GM19467 (cell line): ENCODE measurements at regions not wholly inside any gene's neighbourhood (a gene's known extent, or its start where the extent isn't known, plus 50 kb on each side); places are given as distances from the start of the nearest gene placed in this dataset.

ENCODE experiments used
- ATAC-seq: cut with Tn5 transposase; IDR thresholded peaks from one replicate; pipeline ENCODE4 v1.9.1; 2021; ENCODE audit warnings: mild to moderate bottlenecking, moderate library complexity; ENCODE audit not compliant: unreplicated experiment

DNA sequence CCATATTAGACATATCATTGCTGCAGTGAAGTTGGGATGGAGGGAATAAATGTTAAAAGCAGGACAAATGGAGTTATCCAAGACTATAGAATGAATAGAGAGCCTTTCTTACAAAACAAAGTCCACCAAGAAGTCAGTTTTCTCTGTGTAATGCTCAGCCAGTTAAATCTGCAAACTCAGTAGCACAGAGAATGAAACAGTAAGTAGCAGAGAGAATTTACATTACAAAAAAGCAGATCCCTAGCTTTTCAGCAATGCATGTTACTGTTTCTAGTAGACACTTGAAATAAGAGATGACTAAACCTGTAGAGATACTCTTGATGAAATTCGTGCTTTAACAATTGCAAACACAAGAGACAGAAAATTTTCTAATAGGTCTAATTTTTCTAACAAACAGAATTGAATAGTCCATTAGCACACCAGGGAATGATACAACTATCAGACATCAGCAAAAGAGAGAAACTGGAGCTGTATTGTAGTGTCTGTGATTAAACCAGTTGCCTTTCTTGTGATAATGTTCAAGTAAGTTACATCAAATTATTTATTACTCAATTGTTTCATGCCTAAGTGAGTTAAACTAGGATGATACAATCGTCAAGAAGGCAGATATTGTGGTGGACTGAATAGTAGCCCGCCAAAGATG lies 322.2 kb upstream of the DDX18 start:
- ATAC-seq, result no peak

GRCh38 chr2:117500721-117501120 lies 313.8 kb upstream of the DDX18 start:
- no peak for ATAC-seq

DNA sequence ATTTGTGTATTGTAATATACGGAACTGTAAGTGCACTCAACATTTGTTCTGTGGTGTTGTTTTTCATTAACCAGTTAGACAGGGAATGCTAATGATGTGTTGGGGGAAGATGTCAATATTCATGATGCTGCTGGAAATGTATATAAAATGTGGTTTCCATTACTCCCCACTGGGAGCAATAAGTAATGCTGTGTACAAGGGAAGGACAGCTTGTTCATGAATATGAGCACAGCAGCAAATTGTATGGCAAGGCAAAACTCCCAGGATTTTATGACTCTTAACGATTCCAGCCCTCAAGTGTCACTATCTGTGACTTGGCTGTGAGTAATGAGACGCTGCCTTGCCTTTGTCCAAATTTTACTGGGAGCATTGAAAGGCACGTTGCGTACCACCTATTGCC lies 312.4 kb upstream of the DDX18 start:
- ATAC-seq, result no peak

- no peak for ATAC-seq
Observed at GRCh38 chr2:117512307-117512706, 302.2 kb upstream of the DDX18 start.

GRCh38 chr2:117514371-117514770 lies 300.1 kb upstream of the DDX18 start:
- no peak for ATAC-seq

DNA sequence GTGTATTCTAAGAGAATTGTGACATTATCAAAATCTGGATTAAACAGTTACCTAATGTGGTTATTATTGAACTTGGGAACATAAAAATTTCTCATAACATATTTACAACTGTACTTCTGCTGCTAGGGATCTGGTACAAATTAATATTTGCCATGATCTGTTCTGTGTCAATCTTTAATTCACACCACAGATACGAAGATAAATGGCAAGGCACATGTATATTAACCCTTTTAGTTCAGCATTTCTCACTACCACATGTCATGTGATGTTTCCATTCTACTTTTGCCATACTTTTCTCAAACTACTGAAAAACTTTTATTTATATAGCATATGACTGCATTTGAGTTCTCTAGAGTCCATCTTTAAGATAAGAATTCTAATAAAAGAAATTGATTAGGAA lies 295.3 kb upstream of the DDX18 start:
- no peak for ATAC-seq

DNA sequence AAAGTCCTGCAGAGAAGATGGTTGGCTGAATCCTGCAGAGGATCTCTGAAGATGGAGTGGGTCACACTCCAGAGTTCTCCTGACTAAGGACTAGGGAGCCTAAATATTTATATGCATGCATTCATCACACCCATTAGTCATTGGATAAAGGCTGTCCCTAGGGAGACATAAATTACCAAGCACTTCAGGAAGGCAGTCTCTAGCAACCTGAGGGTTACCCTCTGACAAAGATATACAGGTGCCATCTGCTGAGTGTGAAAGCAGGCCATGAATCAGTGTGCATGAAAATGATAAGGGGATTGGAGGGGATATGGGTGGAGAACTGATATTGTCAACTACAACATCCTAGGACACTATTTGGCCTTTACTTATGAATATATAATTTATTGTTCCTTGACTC lies 294.8 kb upstream of the DDX18 start:
- no peak for ATAC-seq

DNA sequence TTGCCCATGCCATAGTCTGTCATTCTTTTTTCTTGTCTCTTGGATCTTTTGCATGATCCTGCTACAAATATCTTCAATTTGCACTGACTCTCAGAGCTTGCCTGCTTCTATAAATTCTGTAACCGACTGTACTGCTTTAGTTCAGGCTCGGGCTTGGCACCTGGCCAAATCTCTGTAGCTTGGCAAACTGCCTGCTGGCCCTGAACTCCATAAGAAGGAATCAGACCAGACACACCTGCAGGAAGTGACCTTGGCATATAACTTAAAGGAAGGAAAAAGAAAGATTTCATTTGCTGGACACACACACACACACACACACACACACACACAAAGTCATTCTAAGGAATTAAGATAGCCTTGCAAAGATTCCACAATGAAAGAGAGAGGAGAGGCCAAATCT lies 291.2 kb upstream of the DDX18 start:
- no peak for ATAC-seq

DNA sequence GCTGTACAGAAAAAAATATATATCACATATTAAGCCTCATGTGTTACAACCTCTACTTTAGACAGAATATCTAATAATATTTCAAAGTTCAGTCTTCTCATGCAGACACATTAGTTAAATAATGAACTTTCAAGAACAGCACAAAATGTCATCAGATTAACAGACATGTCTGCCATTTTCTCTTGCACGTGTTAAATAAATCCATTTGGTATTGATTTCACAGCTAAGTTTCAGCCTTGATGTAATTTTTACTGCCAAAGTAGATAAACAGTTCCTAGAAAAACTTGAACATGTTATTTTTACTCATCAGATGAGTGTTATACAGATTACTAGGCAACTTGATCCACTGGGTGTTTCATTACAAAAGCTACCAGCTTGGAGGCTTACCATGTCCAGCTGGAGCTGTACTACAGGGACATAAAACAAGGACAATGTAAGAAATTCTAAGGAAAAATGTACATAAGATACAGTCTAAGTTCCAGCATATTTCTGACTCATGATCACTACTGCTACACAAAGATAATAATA lies 290.7 kb upstream of the DDX18 start:
- ATAC-seq, result no peak

- no peak for ATAC-seq
Observed at GRCh38 chr2:117536139-117536538, 278.4 kb upstream of the DDX18 start.

DNA sequence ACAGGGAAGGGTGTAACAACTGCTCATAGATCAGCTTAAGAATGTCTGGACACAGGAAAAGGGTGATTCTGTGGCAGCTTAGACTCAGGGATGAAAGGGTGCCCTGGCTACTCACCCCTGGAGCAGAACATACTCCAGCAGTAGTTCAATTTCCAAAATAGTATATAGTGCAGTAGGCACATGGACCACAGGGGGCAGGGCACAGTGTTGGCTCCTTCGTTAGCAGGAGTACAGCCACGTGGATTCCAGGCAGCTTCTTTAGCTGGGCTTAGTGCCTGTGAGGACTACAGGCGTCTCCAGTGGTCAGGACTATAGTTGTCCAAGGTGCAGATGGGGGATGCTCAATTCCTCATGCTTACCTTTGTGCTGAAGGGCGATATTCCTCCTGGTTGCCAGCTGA lies 277.5 kb upstream of the DDX18 start:
- no peak for ATAC-seq

DNA sequence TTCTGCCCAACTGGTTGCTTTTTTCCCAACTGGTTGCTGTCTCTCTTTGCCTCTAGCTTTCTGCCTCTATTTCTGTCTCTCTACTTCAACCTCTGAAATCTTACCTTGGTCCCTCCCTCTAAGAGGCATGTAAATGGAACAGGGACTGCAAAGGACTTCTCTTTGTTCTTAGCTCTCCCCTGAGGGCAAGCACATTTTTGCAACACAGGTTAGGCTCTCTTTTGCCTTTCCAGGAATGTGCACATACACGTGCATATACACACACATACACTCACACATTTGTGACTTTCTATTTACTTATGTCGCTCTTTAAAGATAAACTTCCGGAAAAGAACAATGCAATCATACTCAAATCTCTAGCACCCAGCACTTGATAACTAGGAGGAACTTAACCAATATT lies 262.6 kb upstream of the DDX18 start:
- ATAC-seq, result no peak

DNA sequence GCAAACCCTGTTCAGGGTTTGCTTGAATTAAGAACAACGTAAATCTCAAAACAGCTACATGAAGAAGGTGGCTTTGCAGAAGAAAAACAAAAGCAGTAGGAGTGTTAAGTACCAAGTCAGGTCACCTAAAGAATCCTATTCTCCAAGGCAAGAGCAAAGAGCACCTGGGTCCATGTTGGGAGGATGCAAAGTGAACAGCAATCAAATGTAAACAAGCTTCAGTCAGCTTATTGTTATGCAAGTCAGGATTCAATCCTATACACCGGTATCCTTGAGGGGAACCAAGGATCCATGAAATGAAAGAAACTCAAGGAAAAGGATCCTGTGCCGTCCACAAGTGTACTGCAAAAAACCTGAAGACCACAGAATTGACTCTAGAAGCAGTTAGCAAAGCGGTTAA lies 261.0 kb upstream of the DDX18 start:
- ATAC-seq, result no peak

GRCh38 chr2:117555965-117556364 lies 258.5 kb upstream of the DDX18 start:
- ATAC-seq, result no peak

DNA sequence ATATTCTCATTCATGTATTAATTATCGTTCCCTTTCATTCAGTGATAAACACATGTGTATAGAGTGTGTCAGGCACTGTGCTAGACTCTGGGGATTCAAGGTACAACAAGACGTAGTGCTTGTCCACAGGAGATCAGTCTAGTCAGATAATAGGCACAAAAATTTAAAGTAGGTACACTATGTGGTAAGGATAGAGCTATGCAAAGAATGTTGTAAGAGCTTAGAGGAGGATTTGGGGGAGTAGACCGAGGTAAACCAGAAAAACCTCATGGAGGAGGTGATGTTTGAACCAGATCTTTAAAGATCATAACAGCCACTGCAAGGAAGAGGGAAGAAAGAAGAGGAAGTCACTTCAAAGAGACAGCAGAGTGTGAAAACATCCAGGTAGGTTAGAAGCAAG lies 256.9 kb upstream of the DDX18 start:
- ATAC-seq, result no peak

- no peak for ATAC-seq
Observed at GRCh38 chr2:117562654-117563053, 251.8 kb upstream of the DDX18 start.

- no peak for ATAC-seq
Observed at GRCh38 chr2:117571590-117572349, 242.7 kb upstream of the DDX18 start.

GRCh38 chr2:117587310-117587709 lies 227.2 kb upstream of the DDX18 start:
- no peak for ATAC-seq

GRCh38 chr2:117603060-117603459 lies 211.4 kb upstream of the DDX18 start:
- no peak for ATAC-seq

- no peak for ATAC-seq
Observed at GRCh38 chr2:117603567-117603966, 210.9 kb upstream of the DDX18 start.

GRCh38 chr2:117607202-117607601 lies 207.3 kb upstream of the DDX18 start:
- ATAC-seq, result no peak

DNA sequence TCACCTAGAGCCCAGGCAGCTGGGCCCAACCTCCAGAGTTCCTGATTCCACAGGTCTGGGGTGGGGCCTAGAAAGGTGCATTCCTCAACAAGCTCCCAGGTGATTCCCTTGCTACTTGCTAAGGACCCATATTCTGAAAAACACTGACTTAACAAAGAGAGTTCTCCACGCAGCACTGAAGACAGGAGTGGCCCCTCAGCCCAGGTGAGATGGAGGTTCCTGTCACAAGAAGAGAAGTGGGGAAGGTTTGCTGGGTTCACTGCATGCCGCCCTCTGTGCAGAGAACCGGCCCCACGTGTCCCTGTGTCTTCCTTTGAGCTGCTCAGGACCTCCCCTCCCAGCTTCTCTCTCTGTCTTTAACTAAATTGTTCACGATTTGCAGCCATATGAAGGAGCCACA lies 201.4 kb upstream of the DDX18 start:
- ATAC-seq, result no peak

- no peak for ATAC-seq
Observed at GRCh38 chr2:117614296-117614695, 200.2 kb upstream of the DDX18 start.
